GM12892 (cell line): ENCODE measurements at regions not wholly inside any gene's neighbourhood (a gene's known extent, or its start where the extent isn't known, plus 50 kb on each side); places are given as distances from the start of the nearest gene placed in this dataset.
"Not testable (repeated sequence)": the region's sequence is repeated elsewhere in the genome, so short reads cannot be mapped to it uniquely, and the experiment has no call there.

Source experiments
- DNase-seq: peaks from one replicate; pipeline ENCODE4 v3.0.0; 2011; ENCODE audit not compliant: insufficient read length
- FAIRE-seq: peaks from 2 replicates; lab custom pipeline; 2011; peaks lifted over from hg19 to GRCh38; lab: Jason Lieb, UNC
- POLR2A ChIP-seq: IDR thresholded peaks from 2 replicates; pipeline ENCODE4 v1.6.1; 2011; ENCODE audit warnings: low read depth, low read length, control low read depth
- POLR2AphosphoS5 ChIP-seq: IDR thresholded peaks from 2 replicates; pipeline ENCODE4 v1.6.1; 2011; ENCODE audit warnings: low read depth, low read length, control low read depth
- TAF1 ChIP-seq: IDR thresholded peaks from 2 replicates; pipeline ENCODE4 v1.6.1; 2011; ENCODE audit warnings: low read depth, mild to moderate bottlenecking, control low read depth, low read length, borderline replicate concordance

DNA sequence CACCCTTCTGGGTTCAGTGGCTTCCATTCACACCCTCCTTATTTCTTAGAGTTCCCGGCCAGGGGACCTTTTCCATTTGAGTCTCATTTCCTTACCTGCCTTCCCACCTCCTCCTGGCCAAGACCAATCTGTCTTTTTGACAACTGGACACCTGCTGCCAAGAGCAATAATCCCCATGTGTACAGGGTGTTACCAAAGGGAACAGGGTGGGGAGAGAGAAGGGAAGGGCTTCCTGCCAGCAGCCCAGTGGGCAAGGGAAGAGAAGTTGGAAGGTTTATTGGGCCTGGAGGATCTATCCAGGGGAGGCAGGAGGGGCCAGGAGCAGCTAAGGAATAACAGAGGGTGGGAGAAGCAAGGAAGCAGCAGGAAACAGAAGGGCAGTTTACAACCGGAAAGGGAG, 346.2 kb downstream of the C12orf75 start:
- TF ChIP-seq POLR2A (no peak), TAF1 (no peak), POLR2AphosphoS5 (no peak)
- FAIRE-seq (no peak), DNase-seq (no peak)

DNA sequence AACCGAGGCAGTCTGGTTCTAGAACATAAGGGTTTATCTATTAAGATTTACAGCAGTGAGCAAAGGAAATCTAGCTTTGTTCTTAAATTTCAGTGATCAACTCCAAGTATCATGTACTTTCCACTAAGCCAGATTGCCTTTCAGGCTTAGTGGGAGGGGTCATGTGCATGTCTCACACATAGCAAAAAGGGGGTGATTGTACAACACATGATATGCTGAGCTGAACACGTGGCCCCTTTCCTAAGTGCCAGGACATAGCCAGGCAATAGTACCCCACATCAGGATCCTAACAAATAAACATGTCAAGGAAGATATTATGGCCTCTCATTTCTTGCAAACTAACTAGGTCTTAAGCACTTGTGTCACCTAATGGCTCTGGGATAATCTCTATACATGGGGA, 347.2 kb downstream of the C12orf75 start:
- no peak for TF ChIP-seq POLR2A
- no peak for TF ChIP-seq TAF1
- no peak for TF ChIP-seq POLR2AphosphoS5
- no peak for DNase-seq
- no peak for FAIRE-seq

DNA sequence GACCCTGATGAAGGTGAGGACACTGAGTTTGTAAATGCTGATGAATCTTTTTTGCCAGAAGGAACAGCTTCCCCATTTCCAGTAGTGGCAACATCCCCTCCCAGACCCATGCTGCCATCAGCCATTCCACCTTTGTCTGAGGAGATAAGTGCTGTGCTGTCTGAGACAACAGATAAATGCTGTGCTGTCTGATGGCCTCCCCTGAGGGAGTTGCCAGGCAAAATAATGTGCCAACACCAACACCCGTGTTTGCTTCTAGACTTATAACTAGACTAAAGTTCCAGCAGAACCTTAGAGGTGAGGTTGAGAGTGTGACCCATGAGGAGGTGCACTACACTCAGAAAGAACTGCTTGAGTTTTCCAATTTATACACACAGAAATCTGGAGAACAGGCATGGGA, 349.5 kb downstream of the C12orf75 start:
- DNase-seq: no peak
- no peak for FAIRE-seq
- TF ChIP-seq TAF1 (no peak), POLR2AphosphoS5 (no peak), POLR2A (no peak)

DNA sequence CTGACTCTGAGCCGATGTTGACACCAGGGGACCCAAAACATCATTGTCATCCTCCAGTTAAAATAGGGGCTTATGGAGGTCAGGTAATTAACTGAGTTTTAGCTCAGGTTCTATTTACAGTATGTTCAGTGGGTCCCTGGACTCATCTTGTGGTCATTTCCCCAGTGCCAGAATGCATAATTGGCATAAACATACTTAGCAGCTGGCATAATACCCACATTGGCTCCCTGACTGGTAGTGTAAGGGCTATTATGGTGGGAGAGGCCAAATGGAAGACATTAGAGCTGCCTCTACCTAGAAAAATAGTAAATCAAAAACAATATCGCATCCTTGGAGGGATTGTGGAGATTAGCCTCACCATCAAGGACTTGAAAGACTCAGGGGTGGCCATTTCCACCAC, 350.9 kb downstream of the C12orf75 start:
- no peak for TF ChIP-seq POLR2A
- no peak for TF ChIP-seq TAF1
- no peak for TF ChIP-seq POLR2AphosphoS5
- FAIRE-seq: no peak
- no peak for DNase-seq

DNA sequence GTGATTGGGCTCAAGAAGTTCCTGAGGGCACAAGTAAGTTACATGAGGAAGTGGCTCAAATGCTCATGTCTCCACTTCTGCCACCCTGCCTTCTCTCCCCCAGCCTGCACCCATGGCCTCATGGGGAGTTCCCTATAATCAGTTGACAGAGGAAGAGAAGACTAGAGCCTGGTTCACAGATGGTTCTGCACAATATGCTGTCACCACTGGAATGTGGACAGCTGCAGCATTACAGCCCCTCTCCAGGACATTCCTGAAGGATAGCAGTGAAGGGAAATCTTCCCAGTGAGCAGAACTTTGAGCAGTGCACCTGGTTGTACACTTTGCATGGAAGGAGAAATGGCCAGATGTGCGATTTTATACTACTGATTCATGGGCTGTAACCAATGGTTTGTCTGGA, 352.3 kb downstream of the C12orf75 start:
- not testable (repeated sequence) for FAIRE-seq, DNase-seq

DNA sequence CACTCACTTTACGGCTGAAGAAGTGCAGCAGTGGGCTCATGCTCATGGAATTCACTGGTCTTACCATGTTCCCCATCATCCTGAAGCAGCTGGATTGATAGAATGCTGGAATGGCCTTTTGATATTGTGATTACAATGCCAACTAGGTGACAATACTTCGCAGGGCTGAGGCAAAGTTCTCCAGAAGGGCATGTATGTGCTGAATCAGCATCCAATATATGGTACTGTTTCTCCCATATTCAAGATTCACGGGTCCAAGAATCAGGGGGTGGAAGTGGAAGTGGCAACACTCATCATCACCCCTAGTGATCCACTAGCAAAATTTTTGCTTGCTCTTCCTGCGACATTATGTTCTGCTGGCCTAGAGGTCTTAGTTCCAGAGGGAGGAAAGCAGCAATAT, 353.3 kb downstream of the C12orf75 start:
- not testable (repeated sequence) for DNase-seq, FAIRE-seq

DNA sequence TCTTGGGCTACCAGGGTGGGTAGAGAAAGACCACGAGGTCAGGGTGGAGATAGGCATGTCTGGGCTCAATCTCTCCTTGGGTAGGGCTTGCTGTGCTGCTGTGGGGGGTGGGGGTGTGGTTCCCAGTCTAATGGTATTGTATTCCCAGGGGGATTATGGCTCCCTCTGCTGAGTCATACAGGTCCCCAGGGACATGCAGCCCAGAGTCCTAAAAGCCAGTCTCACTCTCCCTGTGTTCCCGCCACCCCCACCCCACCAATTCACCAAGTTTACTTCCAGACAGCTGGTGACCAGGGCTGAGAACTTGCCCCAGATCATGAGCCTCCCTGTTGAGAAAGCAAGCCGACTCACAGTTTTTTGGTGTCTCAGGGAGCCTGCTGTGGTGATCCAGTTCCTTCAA, 367.6 kb downstream of the C12orf75 start:
- TF ChIP-seq POLR2A: no peak
- TF ChIP-seq POLR2AphosphoS5: no peak
- no peak for TF ChIP-seq TAF1
- FAIRE-seq (no peak), DNase-seq (no peak)

DNA sequence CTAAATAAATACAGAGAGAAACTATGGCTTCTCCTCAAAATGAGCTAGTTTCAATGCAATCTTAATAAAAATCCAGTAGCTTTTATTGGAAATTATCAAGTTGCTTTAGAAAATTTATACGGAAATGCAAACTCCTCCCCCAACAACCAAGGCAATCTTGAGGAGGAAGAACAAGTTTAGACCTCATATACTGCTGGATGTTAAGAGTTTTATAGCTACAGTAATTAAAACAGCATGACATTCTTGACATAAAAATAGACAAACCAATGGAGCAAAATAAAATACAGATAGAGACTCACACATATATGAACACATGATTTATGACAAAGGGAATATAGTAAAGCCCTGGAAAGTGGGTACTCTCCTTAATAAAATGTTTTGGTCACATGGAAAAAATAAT, 368.7 kb downstream of the C12orf75 start:
- TF ChIP-seq TAF1: no peak
- TF ChIP-seq POLR2A: no peak
- TF ChIP-seq POLR2AphosphoS5: no peak
- DNase-seq: no peak
- no peak for FAIRE-seq

DNA sequence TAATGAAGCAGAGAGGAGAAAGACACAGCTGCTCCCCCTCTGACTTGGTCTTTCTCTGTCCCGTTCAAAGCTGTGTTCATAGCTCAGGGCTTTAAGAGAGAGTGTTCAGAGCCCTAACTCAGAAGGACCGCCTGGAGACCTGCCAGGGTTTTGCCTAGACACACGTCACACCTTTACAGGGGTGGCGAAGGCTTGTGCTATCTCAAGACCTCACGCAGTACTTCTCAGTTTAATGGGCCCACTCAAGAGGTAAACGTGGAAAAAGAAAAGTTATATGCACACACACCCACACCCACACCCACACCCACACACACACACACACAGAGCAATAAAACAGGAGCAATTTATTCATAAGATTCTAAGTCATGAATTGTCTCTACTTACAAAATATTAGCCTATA, 374.3 kb downstream of the C12orf75 start:
- no peak for TF ChIP-seq POLR2AphosphoS5
- TF ChIP-seq TAF1: no peak
- FAIRE-seq (no peak), DNase-seq (no peak)

DNA sequence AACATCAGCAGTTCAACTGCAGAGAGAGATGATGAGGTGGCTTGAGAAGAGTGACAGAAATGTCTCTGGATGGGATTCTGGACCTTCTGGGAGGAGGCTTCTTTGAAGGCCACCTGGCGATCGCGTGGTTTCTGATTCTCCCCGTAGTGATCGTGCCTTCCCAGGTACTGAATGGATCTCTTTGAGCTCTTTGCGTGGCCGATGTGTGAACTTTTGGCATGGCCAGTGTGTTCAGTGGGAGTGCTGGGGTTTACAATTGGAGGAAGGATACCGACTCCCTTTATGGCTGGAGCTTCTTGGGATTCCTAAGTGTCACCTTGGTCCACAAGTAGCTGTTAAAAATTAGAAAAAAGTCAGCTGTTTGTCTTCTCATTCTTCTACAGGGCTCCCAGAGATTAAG, 374.7 kb downstream of the C12orf75 start:
- FAIRE-seq (no peak), DNase-seq (no peak)
- TF ChIP-seq TAF1 (no peak), POLR2AphosphoS5 (no peak), POLR2A (no peak)

DNA sequence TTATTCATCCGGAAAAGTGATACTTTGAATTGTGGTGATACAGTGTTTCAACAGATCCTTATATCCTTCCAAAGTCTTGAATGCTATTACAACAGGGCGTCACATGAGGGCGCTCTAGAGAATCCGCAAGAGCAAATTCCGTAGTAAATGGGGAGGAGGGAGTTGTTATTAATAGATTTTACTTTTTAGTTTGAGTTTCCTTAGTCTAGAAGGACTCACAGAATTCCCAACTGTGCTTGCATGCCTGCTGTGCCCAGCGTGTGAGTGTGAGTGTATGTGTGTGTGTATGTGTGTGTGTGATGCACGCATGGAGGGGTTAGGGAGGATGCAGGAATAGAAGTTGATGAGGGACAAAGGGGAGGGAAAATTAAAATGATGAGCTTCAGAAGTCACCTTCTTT, 375.3 kb downstream of the C12orf75 start:
- TF ChIP-seq POLR2AphosphoS5: no peak
- TF ChIP-seq TAF1: no peak
- no peak for TF ChIP-seq POLR2A
- FAIRE-seq (no peak), DNase-seq (no peak)

DNA sequence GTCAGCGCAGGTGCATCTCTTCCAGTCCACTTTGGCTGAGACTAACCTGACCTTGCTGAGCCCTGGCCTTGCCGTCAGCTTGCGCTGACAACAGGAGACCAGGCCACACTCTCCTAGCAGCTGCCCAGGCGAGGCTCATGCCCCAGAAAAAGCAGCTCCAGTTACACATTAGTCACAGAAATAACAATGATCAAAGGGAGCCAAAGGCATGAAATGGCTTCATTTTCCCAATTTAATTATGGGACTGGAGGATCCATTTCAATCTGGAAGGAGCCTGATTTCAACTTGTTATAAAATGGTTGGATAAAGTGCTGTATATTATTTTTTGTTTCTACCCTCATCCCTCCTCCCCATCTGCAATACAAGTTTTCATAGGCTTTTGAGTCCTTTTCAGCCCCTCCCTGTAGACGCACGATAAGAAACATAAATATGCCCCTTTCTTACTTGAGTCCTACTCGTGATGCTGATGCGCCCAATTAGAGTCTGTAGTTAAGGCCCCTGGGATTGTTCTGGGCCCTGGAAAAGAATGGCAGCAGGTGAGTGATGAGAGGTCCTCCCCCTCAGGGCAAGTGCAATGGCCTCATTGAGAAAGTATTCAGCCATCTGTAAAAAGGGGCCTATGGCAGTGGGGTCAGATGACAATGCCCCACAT, 376.0 kb downstream of the C12orf75 start:
- TF ChIP-seq POLR2A: no peak
- TF ChIP-seq TAF1: no peak
- no peak for TF ChIP-seq POLR2AphosphoS5
- no peak for DNase-seq
- no peak for FAIRE-seq

DNA sequence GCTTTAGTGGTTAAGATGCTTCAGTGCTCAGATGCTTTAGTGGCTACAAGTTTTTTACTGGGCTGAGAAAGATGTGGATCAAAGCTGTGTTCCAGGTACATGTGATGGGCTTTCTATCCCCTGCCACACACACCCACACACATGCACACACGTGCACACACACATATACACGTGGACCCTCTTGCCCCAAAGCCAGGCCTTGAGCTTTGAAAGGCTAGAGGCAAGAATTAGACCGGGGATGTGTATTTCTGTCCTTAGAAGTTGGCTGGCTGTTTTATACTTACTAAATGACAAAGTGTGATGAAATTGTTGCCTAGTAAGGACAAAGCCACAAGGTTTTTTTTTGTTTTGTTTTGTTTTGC, 376.5 kb downstream of the C12orf75 start:
- no peak for TF ChIP-seq POLR2A
- TF ChIP-seq TAF1: no peak
- no peak for DNase-seq
- FAIRE-seq: no peak
